D341Med (cell line): ENCODE measurements at regions not wholly inside any gene's neighbourhood (a gene's known extent, or its start where the extent isn't known, plus 50 kb on each side); places are given as distances from the start of the nearest gene placed in this dataset.

Source experiments
- DNase-seq: peaks from one replicate; pipeline ENCODE4 v3.0.0; 2012; ENCODE audit warnings: low spot score

DNA sequence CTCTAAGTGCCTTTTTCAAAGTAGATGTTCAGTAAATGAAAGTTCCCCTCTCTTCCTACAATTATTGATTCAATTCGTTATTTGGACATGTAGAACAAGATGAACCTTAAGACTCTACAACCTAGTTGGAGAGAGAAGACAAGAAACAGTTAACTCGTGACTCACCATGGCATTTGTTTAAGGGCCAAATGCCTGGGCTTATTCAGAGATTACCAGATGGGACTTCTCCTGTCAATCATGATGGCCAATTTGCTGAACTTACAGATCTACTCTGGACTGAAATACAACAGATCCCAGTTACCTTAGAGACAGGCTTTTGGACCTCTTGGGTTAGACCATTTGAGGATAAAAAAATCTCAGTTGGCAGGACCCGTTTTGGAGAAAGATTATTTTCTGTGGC is 93.5 kb downstream of the C1orf94 start:
- DNase-seq: no peak

DNA sequence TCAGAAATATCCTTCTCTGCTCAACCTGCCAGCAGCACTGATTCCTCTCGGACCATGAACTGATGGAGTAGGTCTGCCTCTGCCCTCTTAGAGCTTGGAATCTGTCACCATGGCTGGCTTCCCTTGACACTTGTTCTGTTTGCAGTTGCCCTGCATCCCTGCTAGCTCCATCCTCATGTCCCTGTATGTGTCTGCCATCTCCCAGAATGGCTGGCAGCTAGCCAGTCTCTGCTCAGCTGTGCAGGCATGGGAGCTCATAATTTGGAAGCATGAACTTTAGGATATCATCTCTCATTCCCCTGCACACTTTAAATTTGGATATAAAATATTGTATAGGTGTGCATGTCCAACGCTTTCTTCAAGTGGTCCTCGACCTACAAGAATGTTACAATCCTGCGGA is 95.4 kb downstream of the C1orf94 start:
- DNase-seq: no peak

DNA sequence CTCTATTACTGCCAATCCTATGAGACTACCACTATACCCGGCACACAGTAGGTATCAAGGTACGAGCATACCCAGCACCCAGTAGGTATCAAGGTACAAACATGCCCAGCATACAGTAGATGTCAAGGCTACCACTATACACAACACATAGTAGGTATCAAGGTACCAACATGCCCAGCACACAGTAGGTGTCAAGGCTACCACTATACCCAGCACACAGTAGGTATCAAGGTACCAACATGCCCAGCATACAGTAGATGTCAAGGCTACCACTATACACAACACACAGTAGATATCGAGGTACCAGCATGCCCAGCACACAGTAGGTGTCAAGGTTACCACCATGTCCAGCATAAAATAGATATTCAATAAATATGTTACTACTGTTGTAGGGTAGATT is 98.4 kb downstream of the C1orf94 start:
- no peak for DNase-seq

DNA sequence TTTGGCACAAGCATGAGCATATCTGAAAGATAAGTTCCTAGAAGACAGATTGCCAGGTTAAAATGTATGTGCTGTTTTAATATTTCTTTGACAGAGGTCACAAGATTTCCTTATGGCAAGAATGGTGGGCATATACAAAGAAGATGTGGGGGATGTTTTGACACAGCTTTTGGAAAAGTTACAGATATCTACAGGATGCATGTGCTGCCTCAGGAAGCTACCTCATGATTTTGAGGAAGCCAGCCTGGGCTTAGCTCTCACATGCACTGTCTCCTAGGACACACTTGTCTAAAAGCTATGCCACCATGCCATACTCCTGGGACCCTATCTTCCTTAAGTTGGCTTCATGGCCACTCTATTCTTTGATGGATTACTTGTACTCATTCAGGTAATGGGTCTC is 99.9 kb downstream of the C1orf94 start:
- no peak for DNase-seq

DNA sequence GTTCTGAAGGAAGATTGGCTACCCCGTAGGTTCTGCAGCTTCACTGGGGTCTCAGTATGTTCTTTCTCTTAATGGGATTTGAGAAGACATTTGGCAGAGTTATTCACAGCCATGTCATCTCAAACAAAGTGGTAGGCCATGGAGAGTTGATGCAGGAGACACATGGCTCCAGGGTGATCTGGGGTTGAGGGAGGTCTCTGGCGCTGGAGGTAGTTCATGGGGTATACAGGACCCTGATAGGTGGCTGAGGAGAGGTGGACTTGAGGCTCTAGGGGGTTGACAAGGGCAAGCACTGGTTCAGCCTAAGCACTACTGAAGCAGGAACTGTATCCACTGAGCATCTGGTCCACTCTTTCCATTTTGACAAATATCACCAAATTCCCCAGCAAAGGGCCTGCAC is 100.4 kb downstream of the C1orf94 start:
- DNase-seq: no peak

DNA sequence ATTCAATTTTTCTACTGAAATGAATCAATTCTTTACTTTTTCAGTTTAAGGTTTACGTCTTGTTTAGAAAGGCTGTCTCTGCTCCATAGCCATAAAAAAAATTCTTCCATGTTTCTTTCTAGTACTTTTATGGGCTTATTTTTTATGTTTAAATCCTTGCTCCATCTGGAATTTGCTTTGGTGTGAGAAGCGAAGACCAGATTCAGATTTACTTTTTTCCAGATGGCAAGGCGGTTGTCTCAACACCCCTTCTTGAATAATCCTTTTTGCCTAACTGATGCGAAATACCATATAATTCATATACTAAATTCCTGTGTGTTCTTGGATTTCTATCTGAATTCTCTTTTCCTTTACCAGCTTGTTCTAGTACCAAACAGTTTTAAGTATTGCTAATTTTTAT is 101.5 kb downstream of the C1orf94 start:
- DNase-seq: no peak

DNA sequence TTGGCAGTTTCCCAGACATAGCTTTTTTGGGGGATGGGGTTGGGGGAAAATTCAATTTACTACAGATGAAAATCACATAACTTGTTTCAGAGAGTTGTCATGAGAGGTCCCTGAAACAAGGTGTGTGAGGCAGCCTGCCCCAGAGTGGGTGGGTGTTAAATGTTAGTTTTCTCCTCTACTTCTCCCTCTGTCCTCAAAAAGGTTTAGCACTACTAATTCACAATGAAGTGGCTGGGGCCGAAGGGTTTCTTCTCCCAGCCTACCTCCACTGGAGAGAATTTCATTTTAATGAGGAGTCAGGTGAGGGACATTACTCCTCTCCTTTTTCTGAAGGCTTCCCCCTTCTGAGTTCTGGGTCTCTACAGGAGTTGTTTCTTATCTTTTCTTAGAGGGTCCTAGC is 103.3 kb downstream of the C1orf94 start:
- no peak for DNase-seq

DNA sequence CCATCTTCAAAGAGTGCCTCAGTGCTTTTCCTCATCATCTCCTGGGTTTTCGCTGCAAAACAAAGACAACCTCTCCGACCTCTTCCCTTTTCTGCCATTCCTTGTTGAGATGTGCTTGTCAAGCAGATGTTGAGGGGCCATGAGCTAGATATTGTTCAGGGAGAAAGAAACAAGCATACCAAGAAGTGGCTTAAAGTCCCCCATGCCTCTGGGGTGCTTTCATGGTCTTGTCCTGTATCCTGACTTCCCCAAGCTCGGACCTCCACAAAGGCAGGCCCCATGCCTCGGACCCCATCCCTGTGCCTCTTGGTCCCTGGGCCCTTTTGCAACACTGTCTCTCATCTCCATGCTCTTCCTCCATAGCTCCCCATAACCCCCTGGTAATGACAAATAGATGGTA is 103.8 kb downstream of the C1orf94 start:
- no peak for DNase-seq

DNA sequence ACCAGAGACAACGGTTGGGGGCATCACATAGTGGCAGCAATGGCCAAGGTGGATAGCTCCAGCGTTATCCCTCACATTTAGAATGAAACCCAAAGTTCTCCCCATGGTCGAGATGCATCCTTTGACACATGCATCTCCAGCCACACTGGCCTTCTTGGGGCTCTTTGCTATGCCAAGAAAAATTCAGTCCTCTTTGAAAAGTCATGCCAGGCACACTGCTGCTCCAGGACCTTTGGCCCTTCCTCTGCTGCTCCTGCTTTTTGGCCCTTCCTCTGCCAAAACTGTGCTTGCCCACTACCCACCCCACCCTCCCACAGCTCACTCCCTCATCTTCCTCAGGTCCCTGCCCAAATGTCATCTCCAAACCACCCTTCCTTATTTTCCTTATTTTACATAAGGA is 106.4 kb downstream of the C1orf94 start:
- DNase-seq: no peak

DNA sequence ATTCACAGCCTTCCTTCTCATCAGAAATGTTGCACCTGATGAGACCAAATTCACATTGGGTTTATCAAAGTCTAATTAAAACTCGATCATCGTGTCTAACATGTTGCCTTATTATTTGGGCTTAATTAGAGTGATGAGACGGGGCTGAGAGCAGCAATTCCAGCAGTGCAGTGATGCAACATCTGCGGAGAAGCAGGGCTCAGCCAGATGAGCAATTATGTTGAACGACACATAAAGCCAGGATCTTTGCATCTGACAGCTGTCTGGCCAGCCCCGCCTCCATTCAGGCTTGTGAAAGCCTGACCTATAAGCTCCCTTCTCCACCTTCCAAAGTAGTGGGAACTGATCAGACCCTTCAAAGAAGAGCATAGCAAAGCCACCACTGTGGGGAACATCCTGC is 109.8 kb downstream of the C1orf94 start:
- DNase-seq: no peak

DNA sequence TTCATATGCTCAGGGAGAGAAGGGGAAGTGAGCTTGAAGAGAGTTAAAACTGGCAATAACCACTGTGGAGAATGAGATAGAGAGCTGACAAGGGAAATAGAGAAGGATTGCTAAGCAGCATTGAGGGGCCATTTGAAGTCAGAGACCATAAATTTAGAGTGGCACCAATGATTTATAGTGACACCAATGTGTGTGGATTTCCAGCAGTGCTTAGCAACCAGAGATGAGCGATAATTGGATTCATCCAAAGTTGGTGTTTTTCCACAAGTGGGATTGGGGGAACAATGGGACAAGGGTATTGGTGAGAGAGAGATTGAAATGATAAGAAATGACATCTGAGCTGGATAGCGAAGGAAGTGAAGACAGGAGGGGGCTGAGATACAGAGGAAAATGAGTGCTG is 114.1 kb downstream of the C1orf94 start:
- no peak for DNase-seq

DNA sequence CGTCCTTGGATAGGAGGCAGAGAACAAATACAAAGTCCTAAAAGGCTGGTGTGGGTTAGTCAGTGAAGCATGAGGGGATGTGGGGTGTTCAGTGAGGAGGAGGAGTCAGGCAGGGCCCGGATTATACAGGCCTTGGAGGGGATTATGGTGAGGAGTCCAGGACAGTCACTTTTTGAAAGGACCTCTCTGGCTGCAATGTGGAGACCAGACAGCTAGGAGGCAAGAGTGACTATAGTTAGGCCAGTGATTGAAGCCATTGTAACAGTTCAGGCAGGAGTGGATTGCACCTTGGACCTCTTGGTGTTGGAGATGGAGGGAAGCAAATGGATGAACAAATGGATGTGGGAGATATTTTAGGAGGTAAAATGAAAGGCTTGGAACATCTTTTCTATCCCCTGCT is 115.8 kb downstream of the C1orf94 start:
- no peak for DNase-seq

DNA sequence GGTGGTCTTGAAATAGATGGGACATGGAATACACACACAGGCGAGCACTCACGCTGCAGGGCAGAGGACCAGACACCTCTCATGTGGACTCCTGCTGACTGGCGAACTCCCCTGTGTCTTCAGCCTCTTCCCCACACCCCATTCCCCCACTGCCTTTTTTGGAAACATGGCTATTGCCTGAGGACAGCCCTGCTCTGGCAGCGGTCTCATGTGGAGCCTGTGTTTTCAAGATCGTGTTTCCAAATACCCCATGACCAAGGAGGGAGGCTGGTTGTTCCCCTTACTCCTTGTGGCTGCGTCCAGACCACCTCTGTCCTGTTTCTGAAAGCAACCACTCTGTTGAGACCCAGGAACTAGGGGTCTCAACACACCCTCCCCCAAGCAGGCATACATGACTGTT is 119.4 kb downstream of the C1orf94 start:
- no peak for DNase-seq

DNA sequence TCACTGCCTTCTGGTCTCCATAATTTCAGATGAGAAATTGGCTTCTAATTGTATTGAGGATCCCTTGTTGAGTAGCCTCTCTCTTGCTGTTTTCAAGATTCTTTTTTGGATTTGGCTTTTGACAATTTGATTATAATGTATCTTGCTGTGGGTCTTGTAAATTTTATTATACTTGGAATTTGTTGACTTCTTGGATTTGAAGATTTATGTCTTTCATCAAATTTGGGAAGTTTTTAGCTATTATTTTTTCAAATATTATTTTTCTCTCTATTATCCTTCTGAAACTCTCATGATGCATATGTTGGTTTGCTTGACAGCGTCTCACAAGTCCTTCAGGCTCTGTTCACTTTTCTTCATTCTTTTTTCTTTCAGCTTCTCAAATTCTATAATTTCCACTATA is 126.1 kb downstream of the C1orf94 start:
- no peak for DNase-seq

DNA sequence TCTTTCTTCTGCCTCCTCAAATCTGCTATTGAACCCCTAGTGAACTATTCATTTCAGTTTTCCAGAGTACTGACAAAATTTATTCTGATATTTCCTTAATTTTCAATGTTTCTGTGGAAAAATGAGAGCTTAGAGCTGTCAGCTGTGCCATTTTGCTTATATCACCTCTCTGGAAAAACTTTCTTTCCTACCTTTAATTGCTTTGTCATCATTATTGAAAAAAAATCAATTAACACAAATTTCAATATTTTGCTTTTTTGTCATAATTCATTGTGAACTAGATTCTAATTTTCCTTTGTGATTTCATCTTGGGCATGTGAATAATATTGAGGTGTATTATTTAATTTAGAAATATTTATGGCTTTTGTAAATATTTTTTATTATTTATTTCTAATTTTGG is 126.5 kb downstream of the C1orf94 start:
- no peak for DNase-seq

DNA sequence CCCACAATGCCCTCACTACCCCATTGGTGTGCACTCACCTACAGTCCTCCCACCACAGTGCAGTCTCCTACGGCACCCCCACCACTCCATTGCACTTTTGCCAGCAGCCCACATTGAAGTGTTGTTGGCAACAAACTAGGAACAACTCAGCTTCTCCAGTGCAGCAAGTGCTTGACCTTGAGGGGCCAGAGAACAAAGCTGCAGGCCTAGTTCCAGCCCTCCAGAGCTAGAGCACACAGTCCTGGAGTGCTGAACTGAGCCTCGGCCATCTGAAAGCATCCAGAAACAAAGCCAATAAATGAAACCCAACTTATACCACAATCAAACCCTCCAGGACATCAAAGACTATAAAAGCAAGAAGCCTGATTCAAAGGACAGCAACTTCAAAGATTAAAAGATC is 129.9 kb downstream of the C1orf94 start:
- DNase-seq: no peak

DNA sequence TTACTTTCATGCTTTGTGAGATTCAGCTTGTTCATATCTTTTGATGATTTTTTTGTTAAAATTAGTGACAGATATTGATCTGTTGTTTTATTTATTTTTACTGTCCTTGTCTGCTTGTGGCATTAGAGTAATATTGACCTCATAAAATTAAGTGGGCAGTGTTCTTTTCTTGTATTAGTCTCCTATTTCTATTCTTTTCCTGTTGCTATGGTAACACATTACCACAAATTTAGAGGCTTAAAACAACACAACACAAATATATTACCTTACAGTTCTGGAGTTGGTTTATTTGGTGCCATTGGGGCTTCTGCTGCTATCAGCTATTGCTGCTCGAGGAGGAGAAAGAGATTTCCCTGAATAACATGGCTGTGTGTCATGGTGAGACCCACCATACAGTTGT is 135.7 kb downstream of the C1orf94 start:
- no peak for DNase-seq

DNA sequence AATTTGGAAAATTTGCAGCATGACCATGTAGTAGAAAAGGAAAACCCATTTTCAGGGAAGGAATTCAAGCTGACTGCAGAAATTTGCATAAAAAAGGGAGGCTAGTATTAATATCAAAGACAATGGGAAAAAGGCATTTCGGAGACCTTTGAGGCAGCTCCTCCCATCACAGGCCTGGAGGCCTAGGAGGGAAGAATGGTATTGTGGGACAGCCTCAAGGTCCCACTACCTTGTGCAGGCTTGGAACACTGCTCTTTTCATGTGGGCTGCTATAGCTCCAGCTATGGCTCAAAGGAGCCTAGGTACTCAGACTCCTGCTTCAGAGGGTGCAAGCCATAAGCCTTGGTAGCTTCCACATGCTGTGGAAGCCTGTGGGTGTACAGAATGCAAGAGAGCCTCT is 139.3 kb downstream of the C1orf94 start:
- DNase-seq: no peak

DNA sequence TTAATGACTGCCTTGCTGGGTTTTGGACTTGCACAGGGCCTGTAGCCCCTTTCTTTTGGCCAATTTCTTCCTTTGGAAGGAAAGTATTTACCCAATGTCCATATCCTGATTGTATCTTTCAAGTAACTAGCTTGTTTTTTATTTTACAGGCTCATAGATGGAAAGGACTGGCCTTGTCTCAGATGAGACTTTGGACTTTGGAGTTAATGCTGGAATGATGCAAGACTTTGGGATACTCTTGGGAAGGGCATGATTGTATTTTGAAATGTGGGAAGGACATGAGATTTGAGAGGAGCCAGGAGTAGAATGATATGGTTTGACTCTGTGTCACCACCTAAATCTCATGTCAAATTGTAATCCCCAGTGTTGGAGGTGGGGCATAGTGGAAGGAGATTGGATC is 140.1 kb downstream of the C1orf94 start:
- no peak for DNase-seq

DNA sequence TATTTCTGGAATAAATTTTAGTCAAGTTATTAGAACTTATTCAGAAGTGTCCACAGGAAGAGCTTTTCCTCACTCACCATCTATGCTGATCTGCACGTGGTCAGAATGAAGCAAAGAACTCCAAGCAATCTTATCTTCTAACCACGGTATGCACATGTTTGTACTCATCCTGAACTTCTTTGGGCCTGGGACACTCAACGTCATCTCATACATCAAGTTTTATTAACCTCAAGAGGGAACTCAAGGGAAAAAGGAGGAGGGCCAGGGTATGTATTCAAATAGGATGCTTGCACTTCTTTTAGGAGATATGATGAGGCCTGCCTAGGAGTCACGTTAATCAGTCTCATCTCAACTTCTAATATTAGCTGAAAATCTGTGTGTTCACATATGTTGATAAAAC is 142.5 kb downstream of the C1orf94 start:
- no peak for DNase-seq

DNA sequence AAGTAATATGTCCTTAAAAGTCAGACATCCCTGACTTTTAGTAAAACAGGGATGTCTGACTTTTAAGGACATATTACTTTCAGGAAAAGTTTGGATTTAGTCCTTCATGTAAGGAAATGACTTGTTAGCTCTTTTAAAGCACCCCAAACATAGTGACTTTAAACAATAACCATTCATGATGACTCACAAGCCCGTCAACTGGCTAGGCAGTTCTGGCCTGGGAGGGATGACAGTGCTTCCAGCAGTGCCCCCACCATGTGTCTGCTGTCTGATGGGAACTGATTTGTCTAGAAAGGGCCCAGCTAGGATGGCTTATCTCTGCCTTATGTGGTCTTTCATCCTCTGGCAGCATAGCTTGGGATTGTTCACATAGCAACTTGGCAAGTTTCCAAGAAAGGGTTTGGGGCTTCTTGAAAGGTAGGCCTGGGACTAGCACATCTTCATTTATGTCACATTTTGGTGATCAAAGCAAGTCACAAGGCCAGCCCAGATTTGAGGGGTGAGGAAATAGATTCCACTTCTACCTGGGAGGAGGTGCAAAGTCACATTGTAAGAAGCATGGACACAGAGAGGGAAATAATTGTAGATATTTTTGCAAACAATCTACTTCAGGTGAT is 143.5 kb downstream of the C1orf94 start:
- DNase-seq: no peak

DNA sequence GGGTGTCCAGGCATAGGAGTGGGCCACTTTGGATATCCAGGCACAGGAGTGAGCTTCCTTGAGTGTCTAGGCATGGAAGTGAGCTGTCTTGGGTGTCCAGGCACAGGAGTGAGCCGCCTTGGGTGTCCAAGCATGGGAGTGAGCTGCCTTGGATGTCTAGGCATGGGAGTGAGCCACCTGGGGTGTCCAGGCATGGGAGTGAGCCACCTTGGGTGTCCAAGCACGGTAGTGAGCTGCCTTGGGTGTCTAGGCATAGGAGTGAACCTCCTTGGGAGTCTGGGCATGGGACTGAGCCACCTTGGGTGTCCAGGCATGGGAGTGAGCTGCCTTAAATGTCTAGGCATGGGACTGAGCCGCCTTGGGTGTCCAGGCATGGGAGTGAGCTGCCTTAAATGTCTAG is 146.3 kb downstream of the C1orf94 start:
- no peak for DNase-seq

DNA sequence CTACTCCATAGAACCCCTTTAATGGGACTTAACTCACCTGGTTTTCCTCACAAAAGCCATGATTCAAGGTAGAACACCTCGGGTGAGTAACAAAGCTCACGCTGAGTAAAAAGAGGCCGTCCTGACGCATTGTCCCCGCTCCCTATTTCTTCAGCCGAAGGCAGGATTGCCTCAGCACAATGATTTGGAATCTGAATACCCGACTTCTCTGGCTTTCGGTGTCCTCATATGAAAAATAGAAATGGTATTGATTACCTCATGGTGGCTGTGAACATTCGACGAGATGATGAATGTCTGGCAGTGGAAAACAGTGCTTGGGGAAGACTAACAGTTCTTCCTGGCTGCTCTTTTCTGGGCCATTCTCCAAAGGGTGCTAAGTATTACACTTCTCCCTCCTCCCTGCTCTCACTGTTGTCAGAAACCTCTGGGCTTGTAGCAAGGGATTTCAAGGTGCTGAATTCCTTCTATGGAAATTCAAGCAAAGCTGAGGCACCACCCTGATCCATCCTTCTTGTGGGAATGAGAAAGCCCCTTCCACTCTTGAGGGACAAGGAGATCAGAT is 148.3 kb downstream of the C1orf94 start:
- DNase-seq: no peak

DNA sequence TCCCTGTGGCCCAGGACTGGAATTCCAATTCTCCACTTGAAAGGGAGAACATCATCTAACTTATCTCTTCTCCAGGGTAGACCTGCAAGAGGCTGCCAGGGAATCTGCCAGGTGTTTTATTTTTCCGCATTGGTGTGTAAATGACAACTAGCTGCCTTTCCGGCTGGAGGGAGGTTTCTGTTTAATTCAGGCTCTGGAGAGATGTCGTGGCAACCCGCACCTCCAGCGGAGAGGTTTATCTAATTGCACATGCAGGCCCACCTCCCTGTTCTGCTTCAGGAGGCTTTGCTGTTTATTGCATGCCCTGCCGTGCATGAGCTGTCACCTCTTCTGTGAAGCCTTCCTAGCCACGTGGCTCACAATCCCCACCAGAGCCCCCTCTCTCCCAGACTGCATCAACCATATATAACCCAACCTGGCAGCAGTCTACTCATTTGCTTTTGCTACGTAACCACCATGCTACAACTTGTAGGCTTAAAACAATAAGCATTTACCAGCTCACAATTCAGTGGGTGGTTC is 151.6 kb downstream of the C1orf94 start:
- no peak for DNase-seq
